DND-41 (cell line): ENCODE measurements at regions not wholly inside any gene's neighbourhood (a gene's known extent, or its start where the extent isn't known, plus 50 kb on each side); places are given as distances from the start of the nearest gene placed in this dataset.

Experiments
- EZH2 ChIP-seq: IDR thresholded peaks from 3 replicates; pipeline ENCODE4 v1.6.1; 2012; ENCODE audit warnings: borderline replicate concordance, low read depth, mild to moderate bottlenecking, moderate library complexity, low read length, inconsistent platforms; ENCODE audit not compliant: severe bottlenecking
- TF ChIP-seq, protein P1 (sequence below): IDR thresholded peaks from 2 replicates; pipeline ENCODE4 v1.5.1; 2012; ENCODE audit warnings: borderline replicate concordance, low read length, moderate library complexity, mild to moderate bottlenecking; ENCODE audit not compliant: poor library complexity, severe bottlenecking; ENCODE audit errors: extremely low read depth

DNA sequence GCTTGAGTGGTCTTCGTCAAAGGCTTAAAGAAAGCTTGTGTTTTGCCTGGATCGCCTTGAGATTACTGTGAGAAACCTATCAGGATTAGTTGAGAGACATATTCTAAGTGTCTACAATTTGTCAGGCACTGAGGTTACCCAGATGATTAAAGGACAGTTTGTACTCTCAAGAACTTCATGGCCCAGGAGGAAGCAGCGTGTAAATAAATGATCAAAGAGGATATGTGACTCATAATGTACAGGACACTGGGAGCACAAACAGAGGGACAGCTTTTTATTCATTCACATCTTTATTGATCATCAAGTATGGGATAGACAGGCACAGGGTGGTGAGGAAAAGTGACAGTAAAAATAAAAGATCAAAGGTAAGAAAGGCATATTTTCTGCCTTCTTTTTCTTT, 152.6 kb upstream of the FSHR start:
- TF ChIP-seq, protein P1, sequence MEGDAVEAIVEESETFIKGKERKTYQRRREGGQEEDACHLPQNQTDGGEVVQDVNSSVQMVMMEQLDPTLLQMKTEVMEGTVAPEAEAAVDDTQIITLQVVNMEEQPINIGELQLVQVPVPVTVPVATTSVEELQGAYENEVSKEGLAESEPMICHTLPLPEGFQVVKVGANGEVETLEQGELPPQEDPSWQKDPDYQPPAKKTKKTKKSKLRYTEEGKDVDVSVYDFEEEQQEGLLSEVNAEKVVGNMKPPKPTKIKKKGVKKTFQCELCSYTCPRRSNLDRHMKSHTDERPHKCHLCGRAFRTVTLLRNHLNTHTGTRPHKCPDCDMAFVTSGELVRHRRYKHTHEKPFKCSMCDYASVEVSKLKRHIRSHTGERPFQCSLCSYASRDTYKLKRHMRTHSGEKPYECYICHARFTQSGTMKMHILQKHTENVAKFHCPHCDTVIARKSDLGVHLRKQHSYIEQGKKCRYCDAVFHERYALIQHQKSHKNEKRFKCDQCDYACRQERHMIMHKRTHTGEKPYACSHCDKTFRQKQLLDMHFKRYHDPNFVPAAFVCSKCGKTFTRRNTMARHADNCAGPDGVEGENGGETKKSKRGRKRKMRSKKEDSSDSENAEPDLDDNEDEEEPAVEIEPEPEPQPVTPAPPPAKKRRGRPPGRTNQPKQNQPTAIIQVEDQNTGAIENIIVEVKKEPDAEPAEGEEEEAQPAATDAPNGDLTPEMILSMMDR, result no peak
- TF ChIP-seq EZH2, result no peak
